GM23248 (cell line): ENCODE measurements at regions not wholly inside any gene's neighbourhood (a gene's known extent, or its start where the extent isn't known, plus 50 kb on each side); places are given as distances from the start of the nearest gene placed in this dataset.

ENCODE experiments used
- DNase-seq: peaks from one replicate; pipeline ENCODE4 v3.0.0-alpha.2; 2015
- H2AFZ ChIP-seq: fragments of 200-600 bp; sonication (generic); 2 replicates; pipeline ENCODE4 v1.6.1; 2016; ENCODE audit warnings: antibody characterized with exemption
- H3F3A ChIP-seq: fragments of 200-600 bp; sonication (generic); 2 replicates; pipeline ENCODE4 v1.6.1; 2016; ENCODE audit warnings: mild to moderate bottlenecking, antibody characterized with exemption, mixed run types; ENCODE audit not compliant: insufficient read depth
- H3K27ac ChIP-seq: fragments of 200-600 bp; sonication (generic); 2 replicates; pipeline ENCODE4 v1.5.1; 2016; ENCODE audit warnings: mild to moderate bottlenecking
- H3K27me3 ChIP-seq: fragments of 200-600 bp; sonication (generic); replicated peaks from 2 replicates; pipeline ENCODE4 v1.6.1; 2016; ENCODE audit warnings: mild to moderate bottlenecking; ENCODE audit not compliant: insufficient read depth
- H3K36me3 ChIP-seq: fragments of 200-600 bp; sonication (generic); 2 replicates; pipeline ENCODE4 v1.6.1; 2016; ENCODE audit warnings: low read depth, mild to moderate bottlenecking
- H3K4me1 ChIP-seq: fragments of 200-600 bp; sonication (generic); 2 replicates; pipeline ENCODE4 v1.6.1; 2016; ENCODE audit warnings: mild to moderate bottlenecking; ENCODE audit not compliant: insufficient read depth
- H3K4me2 ChIP-seq: fragments of 200-600 bp; sonication (generic); one replicate; pipeline ENCODE4 v1.6.1; 2016; ENCODE audit warnings: mild to moderate bottlenecking; ENCODE audit not compliant: unreplicated experiment
- H3K4me3 ChIP-seq: fragments of 200-600 bp; sonication (generic); 2 replicates; pipeline ENCODE4 v1.5.1; 2016; ENCODE audit warnings: mild to moderate bottlenecking
- H3K79me2 ChIP-seq: fragments of 200-600 bp; sonication (generic); 2 replicates; pipeline ENCODE4 v1.6.1; 2016; ENCODE audit warnings: mild to moderate bottlenecking; ENCODE audit not compliant: insufficient read depth
- H3K9ac ChIP-seq: fragments of 200-600 bp; sonication (generic); 2 replicates; pipeline ENCODE4 v1.6.1; 2016; ENCODE audit warnings: mild to moderate bottlenecking
- H3K9me2 ChIP-seq: fragments of 200-600 bp; sonication (generic); 2 replicates; pipeline ENCODE4 v1.6.1; 2016; ENCODE audit warnings: mixed run types, mild to moderate bottlenecking, moderate library complexity; ENCODE audit not compliant: insufficient read depth
- H3K9me3 ChIP-seq: fragments of 200-600 bp; sonication (generic); one replicate; pipeline ENCODE4 v1.6.1; 2017; ENCODE audit warnings: low read depth
- H4K20me1 ChIP-seq: fragments of 200-600 bp; sonication (generic); 2 replicates; pipeline ENCODE4 v1.6.0; 2016; ENCODE audit not compliant: insufficient read depth
- EZH2 ChIP-seq: fragments of 200-600 bp; sonication (generic); IDR thresholded peaks from 2 replicates; pipeline ENCODE4 v1.6.1; 2018; ENCODE audit warnings: antibody characterized with exemption, mild to moderate bottlenecking; ENCODE audit not compliant: insufficient read depth, poor library complexity, severe bottlenecking
- EZH2phosphoT487 ChIP-seq: fragments of 200-600 bp; sonication (generic); IDR thresholded peaks from 2 replicates; pipeline ENCODE4 v1.6.1; 2018; ENCODE audit warnings: antibody characterized with exemption, moderate library complexity, mild to moderate bottlenecking, low read depth; ENCODE audit not compliant: insufficient read depth
- WGBS, 2 experiments: methylation state at CpG; one replicate each; pipeline ENCODE4 v1.1.6; 2015 to 2017; ENCODE audit warnings: low lambda C conversion rate in 2 of 2, low coverage in 1 of 2; ENCODE audit errors: missing lambda C conversion rate in 2 of 2; 5-methylcytosine and 5-hydroxymethylcytosine counted together
- in situ Hi-C: fragments of 300-500 bp; cut with MboI; formaldehyde crosslinking; loops from 2 replicates; pipeline ENCODE4 v1.15.0; 2020

DNA sequence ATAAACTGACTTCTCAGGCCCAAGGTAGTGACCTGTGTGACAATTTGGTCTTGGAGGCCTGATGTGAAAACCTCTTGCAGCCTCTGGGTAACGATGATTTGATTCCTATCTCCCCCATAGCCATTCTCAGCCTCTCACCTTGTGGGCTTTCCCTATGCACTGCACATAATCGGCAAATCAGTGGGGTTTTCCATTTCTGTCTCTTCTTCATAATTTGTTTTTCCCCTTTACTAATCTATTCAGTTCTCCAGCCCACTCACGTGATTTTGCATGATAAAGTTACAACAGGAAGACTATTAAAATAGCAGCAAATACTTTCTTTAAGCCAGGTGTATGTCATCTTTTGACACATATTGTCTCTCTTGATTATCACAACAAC, 893.7 kb downstream of the TFAP2A start:
- 66 to 87% methylated on average over 3 of the region's 3 CpGs for WGBS, 2 experiments
- peaks cover 53% of the 10 kb centered on the region for H3K4me1 ChIP-seq
- peak overlapping the region; percentile 38; the same call in 1 of the 2 replicates for H3K27ac ChIP-seq
- H3K36me3 ChIP-seq = no peaks in the 10 kb centered on the region
- no peaks in the 10 kb centered on the region for H3K9me3 ChIP-seq
- H3K4me2 ChIP-seq = peak overlapping the region; percentile 40
- H3K9ac ChIP-seq = no peak overlapping the region
- in situ Hi-C loops = no loop called here
- 0 out of 2 replicates have a peak overlapping the region, but pooled peaks have one; percentile 5 for H3K4me3 ChIP-seq
- TF ChIP-seq EZH2 (no peak), EZH2phosphoT487 (no peak)
- no peaks in the 10 kb centered on the region for H4K20me1 ChIP-seq
- peaks cover 34% of the 10 kb centered on the region for H3F3A ChIP-seq
- no peaks in the 10 kb centered on the region for H3K79me2 ChIP-seq
- no peaks in the 10 kb centered on the region for H3K27me3 ChIP-seq
- H2AFZ ChIP-seq = no peak overlapping the region
- no peaks in the 10 kb centered on the region for H3K9me2 ChIP-seq
- DNase-seq = no peak

DNA sequence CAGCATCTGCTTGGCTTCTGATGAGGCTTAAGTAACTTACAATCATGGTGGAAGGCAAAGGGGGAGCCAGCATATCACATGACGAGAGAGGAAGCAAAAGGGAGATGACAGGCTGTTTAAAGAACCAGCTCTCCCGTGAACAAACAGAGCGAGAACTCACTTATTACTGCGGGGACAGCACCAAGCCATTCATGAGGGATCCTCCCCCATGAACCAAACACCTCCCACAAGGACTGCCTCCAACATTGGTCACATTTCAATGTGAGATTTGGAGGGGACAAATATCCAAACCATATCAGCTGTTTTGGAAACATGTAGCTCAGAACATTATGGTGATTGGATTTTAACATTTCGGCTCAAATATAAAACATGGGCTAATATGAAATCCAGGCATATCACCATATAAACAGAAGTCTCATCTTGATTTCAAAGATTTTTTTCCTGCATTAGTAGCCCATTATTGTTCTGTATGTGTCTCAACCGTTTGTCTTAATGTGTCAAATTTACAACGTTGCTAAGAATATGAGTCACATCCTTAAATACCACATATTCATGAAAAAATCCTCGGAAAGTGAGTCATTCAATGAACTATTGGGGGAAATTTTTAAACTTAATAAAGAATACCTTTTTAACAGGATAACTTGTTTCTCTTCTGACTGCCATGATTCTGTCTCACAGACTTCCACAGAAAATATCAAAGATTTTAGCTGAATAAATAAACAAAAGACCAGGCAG, 894.3 kb downstream of the TFAP2A start:
- peak overlapping the region; percentile 40 for H3K4me2 ChIP-seq
- peaks cover 34% of the 10 kb centered on the region for H3F3A ChIP-seq
- TF ChIP-seq EZH2phosphoT487 = peak; percentile 80; the same call in 1 of the 2 replicates
- no peak for TF ChIP-seq EZH2
- peak overlapping the region; percentile 5; the same call in 1 of the 2 replicates for H3K4me3 ChIP-seq
- peak overlapping the region; percentile 38 for H3K27ac ChIP-seq
- H3K9ac ChIP-seq = no peak overlapping the region
- H3K36me3 ChIP-seq = no peaks in the 10 kb centered on the region
- no peaks in the 10 kb centered on the region for H4K20me1 ChIP-seq
- in situ Hi-C loops = no loop called here
- no peaks in the 10 kb centered on the region for H3K27me3 ChIP-seq
- H3K4me1 ChIP-seq = peaks cover 59% of the 10 kb centered on the region
- no peaks in the 10 kb centered on the region for H3K79me2 ChIP-seq
- H3K9me3 ChIP-seq = no peaks in the 10 kb centered on the region
- peak; percentile 87 for DNase-seq
- H3K9me2 ChIP-seq = no peaks in the 10 kb centered on the region
- peak overlapping the region; percentile 22 for H2AFZ ChIP-seq
- WGBS, 2 experiments = 35 to 37% methylated on average over 8 of the region's 8 CpGs

DNA sequence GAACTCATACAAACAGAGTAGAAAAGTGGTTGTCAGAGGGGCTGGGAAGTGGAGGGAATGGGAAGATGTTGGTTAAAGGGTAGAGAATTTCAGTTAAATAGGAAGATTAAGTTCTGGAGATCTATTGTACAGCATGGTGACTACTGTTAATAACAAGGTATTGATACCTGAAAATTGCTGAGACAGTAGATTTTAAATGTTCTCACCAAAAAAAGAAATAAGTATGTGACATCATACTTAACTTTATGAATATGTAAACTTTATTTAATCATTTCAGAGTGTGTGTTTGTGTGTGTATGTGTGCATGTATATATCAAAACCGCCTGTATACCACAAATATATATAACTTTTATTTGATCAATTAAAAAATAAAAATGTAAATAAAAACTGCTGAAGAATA, 896.4 kb downstream of the TFAP2A start:
- WGBS, 2 experiments = 90 to 96% methylated on average over 1 of the region's 1 CpG
- in situ Hi-C loops = no loop called here
- no peak overlapping the region for H3K27ac ChIP-seq
- no peak overlapping the region for H2AFZ ChIP-seq
- TF ChIP-seq EZH2phosphoT487 (no peak), EZH2 (no peak)
- H3K4me2 ChIP-seq = no peak overlapping the region
- H3K9me2 ChIP-seq = no peaks in the 10 kb centered on the region
- H3K9ac ChIP-seq = no peak overlapping the region
- H3K79me2 ChIP-seq = no peaks in the 10 kb centered on the region
- H3K4me3 ChIP-seq = no peak overlapping the region
- no peak for DNase-seq
- no peaks in the 10 kb centered on the region for H3K36me3 ChIP-seq
- no peaks in the 10 kb centered on the region for H4K20me1 ChIP-seq
- H3K9me3 ChIP-seq = no peaks in the 10 kb centered on the region
- H3K4me1 ChIP-seq = peaks cover 57% of the 10 kb centered on the region
- peaks cover 31% of the 10 kb centered on the region for H3F3A ChIP-seq
- H3K27me3 ChIP-seq = no peaks in the 10 kb centered on the region

DNA sequence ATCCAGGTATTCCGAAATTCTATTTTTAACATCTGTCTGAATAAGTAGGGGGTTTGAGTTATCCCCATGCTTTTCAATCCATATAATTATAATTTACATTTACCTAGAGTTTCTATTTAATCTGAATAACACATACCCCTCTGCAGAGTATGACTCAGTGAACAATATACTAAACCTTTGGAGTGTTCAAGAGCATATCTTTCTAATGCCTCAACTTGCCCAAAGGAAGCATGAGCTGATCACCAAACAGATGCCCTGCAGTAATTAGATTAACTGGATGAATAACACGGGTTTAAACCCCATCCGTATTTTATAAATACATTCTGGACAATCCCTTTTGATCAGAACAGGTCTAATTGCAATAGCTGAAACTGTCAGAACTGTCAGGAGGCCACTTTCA, 897.1 kb downstream of the TFAP2A start:
- TF ChIP-seq EZH2 (no peak), EZH2phosphoT487 (no peak)
- Histone ChIP-seq H3K9me2 (no peaks in the 10 kb centered on the region), H3K4me1 (peaks cover 51% of the 10 kb centered on the region), H4K20me1 (no peaks in the 10 kb centered on the region), H3K4me3 (no peak overlapping the region), H3K4me2 (no peak overlapping the region), H3K79me2 (no peaks in the 10 kb centered on the region), H3K27me3 (no peaks in the 10 kb centered on the region), H2AFZ (no peak overlapping the region), H3K27ac (no peak overlapping the region), H3K36me3 (no peaks in the 10 kb centered on the region), H3K9ac (no peak overlapping the region), H3F3A (peaks cover 24% of the 10 kb centered on the region), H3K9me3 (no peaks in the 10 kb centered on the region)
- no peak for DNase-seq
- in situ Hi-C loops = no loop called here
- WGBS, 2 experiments = 74 to 83% methylated on average over 3 of the region's 3 CpGs
